HG02588 (cell line): ENCODE measurements at regions not wholly inside any gene's neighbourhood (a gene's known extent, or its start where the extent isn't known, plus 50 kb on each side); places are given as distances from the start of the nearest gene placed in this dataset.

Experiments used
- ATAC-seq: cut with Tn5 transposase; IDR thresholded peaks from one replicate; pipeline ENCODE4 v1.9.1; 2021; ENCODE audit warnings: mild to moderate bottlenecking, moderate library complexity; ENCODE audit not compliant: unreplicated experiment

DNA sequence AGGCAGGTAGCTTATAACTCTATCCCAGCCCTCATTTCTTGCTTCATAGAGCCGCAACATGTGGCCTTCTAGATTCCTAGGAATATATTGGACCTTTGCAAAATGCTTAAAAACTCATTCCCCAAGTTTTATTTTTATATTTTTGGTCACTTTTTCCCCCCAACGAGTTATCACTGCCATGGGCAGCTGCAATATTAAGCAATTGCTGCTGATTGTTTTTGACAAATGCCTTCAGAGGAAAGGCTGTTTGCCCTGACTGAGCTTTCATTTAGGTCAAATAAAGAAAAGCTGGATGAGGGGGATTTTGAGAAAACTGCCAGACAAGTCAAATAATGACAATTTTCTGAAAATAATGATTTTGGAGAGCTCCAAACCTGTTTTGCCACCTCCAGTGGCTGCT, 976.9 kb upstream of the MBL2 start:
- no peak for ATAC-seq

DNA sequence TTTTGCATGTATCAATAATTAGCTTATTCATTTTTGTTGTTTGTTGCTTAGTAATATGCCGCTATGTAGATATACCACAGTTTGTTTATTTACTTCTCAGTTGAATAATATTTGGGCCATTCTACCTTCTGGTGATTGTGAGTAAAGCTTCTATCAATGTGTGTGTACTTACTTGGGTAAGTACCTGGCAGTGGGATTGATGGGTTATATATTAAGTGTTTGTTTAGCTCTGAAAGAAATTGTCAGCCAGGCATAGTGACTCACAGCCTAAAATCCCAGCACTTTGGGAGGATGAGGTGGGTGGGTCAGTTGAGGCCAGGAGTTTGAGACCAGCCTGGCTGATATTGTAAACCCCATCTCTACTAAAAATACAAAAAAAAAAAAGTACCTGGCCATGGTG, 975.7 kb upstream of the MBL2 start:
- no peak for ATAC-seq

DNA sequence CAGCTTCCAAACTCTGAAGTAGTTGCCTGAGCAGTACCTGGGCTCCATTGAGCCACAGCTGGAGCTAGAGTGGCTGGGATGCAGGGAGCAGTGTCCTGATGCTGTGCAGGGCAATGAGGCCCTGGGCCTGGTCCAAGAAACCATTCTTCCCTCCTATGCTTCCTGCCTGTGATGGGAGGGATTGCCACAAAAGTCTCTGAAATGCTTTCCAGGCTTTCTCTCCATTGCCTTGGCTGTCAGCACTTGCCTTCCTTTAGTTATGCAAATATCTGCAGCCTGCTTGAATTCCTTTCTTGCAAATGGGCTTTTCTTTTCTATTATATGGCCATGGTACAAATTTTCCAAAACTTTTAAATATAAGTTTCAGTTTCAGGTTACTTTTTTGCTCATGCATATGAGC, 972.2 kb upstream of the MBL2 start:
- no peak for ATAC-seq

DNA sequence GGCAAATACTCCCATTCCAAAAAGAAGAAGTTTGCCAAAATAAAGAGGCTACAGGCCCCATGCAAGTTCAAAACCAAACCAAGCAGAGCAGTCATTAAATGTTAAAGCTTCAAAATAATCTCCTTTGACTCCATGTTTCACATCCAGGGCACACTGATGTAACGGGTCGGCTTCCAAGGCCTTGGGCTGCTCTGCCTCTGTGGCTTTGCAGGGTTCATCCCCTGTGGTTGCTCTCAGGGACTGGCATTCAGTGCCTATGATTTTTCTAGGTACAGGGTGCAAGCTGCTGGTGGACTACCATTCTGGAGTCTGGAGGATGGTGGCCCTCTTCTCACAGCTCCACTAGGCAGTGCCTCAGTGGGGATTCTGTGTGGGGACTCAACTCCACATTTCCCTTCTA, 971.6 kb upstream of the MBL2 start:
- no peak for ATAC-seq

DNA sequence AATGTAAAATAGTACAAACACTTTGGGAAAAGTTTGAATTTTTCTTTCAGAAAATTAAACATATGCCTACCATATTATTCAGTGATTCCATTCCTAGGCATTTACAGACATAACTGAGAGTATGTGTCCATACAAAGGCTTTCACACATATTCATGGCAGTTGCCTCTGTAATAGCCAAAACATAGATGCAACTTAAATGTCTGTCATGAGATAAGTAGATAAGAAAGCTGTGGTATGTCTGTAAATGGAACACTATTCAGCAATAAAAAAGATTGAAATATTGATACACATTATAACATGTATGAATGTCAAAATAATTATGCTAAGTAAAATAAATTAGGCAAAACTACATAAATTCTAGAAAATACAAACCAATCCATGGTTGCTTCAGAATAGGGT, 964.5 kb upstream of the MBL2 start:
- ATAC-seq = no peak

DNA sequence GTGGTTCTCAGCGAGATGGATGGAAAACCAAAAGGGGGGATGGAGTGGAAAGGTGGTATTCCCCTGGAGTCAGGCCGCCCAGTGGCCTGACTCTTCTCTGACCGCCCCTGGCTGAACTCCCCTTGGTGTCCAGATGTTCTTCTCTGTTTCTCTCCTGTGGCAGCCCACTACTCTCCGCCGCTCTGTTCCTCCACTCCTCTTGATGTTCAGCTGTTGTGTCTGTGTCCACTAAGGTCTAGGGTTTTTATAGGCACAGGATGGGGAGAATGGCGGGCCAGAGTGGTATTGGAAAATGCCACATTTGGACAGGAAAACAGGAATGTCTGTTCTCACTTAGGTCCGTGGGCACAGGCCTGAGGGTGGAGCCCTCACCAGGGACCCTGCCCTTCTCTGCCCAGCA, 954.3 kb upstream of the MBL2 start:
- ATAC-seq = no peak

DNA sequence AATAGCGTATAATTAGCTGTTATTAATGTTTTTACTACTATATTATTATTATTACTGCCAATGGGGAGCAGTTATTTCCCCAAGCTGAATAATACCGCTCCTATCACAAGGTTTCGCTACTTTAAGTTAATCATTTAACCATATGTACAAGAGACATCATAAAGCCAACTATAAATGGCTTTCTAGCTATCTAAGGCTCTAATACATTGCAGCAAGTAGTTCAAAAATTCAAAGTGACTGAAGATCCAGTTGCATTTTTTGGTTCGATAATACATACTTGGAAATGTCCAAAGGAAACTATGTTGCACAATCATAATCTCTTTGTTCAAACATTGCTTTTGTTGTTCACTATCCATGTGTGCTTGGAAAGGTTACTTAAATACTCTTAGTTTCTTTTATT, 952.0 kb upstream of the MBL2 start:
- no peak for ATAC-seq

DNA sequence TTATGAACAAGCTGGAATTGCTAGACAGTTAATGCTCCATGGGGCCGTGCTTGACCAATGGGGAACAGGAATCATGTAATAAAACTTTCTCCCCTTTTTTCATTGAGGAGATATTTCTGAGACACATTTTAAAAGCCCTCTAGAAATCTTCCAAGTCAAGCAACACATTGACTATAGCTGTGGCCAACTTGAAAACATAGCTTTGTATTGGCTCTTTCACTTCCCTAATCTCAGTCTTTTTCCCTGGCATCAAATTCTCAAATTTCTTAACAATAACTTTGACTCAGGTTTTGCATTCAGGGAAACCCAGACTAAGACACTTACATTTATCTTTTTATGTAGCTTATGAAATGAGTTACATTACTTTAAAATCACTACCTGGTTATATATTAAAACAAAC, 947.1 kb upstream of the MBL2 start:
- no peak for ATAC-seq

DNA sequence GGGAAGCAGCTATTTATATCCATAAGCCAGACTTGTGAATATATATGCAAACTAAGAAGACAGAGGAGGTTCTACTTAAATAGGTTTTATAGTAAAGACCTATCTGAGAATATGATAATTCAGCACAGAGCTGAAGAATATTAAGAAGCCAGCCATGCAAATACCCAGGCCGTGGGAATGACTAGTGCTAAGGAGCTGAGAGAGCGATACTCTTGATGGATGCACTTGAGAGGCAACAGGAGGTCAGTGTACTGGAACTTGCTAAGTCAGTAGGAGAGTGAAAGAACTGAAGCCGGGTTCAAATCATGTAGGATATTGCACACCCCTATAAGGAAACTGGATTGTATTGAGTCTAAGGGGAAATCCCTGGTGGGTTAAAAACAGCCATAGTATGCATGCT, 943.6 kb upstream of the MBL2 start:
- no peak for ATAC-seq

DNA sequence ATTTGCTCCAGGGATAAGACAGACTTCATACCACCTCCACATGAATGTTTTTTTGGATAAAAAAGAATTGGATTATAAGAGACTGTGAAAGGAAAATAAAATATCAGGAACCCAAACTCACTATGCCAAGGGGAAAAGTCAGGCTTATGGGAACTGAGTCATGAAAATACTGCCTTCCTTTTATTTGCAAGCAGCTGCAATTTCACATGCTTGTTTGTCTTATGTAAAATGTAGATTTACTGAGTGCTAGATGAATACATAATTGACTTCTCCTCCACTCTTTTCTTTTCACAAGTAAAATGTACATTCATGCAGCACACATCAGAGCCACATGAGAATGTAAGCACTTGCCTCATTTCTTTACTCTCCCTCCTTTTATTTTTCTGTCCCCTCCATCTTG, 940.8 kb upstream of the MBL2 start:
- ATAC-seq = no peak

DNA sequence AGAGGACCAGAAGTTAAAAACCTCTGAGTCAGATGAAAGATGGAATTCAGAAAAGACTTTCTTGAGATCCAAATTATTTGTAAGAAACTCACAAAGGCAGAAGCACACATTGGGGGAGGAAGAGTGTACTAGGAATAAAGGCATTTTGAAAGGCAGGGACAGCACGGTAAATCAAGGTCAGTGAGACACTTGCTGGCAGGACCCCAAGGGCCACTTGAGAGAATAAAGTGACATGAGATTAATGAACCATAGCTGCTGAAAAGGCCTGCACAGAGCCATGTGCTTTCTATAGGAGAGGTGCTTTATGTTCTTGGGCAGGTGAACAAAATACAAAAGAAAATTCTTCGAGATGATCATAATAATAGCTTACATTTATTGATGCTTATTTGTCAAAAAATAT, 929.9 kb upstream of the MBL2 start:
- ATAC-seq = no peak

DNA sequence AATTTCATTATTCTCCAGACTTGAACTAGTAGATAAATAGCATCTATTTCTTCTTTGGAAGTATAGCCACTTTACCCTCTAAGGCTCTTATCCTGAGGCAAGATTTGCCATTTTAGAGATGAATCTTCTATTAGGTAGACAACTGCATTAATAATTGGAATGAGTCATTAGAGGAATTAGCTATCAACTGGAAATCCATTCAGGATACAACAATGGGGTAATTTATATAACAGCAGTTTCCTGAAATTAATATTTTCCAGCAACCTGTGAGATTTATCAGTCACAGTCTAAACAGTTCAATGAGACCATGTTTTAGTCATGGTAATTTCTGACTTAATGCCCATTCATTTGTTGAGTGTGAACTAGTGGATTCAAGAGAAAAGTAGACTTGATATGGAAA, 928.6 kb upstream of the MBL2 start:
- ATAC-seq = no peak

DNA sequence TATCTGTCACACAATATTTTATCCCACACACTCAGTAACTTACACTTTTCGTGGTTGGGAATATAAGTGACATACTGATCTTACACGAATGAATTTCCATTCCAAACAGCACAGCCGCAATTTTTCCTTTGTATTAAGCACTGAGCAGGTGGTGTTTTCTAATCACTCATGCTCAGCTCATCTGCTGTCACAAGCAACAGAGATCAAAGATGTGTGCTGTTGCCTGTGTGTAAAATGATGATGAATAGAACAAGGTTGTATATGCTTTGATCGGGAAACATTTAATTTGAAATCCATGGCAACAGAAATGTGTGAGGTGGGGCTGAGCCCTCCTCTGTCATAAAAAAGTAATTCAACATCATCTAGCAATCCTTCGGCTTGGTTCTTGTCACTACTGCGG, 927.7 kb upstream of the MBL2 start:
- ATAC-seq = no peak

DNA sequence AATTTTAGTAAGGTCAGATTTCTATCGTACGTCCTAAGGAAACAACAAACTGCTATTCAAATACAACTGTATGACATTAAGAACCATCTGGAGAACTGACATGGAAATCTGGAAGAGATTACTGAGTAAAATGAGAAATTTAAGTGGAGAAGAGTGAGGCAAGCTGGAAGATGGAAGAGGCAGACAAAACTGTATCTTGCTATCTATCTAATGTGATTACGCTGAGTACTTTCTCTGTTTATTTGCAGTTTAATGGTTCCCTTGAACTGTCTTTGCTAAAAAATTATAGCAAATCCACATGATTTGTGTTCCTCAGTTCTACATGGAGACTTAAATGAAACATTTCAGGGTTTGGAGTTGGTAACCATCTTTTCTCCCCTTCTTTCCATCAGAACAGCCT, 927.1 kb upstream of the MBL2 start:
- ATAC-seq = no peak

DNA sequence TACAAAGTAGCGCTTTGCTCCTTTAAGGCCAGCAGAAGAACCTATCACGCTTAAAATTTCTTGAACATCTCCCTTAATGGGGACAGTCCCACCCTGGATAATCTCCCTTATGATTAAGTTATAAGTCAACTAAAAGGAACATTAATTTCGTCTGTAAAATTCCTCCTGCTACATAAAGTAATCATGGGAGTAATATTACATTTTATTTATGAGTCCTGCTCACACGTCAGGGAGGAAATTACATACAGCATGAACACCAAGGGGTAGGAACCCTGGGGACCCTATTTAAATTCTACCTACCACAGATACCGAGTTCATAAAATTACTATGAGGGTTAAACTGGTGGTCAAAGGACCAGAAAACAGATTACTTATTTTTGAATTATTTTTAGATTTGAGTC, 926.6 kb upstream of the MBL2 start:
- ATAC-seq = no peak

DNA sequence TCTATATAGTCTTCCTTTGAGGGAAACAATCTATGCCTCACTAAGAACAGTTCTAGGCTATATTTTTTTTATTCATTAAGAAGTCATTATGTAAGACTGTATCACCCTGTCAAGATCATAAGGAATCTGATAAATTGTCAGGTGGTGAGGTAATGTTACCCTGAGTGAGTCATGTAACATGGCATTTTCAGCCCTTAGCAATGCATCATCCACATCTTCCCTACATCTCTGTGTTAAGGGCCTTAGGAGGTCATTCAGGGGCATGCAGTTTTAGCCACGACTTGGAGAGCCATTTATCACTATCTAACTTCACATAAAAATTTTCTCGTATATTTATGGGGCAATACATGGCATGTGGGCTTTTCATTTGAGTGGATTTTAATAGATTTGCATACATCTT, 924.5 kb upstream of the MBL2 start:
- no peak for ATAC-seq

DNA sequence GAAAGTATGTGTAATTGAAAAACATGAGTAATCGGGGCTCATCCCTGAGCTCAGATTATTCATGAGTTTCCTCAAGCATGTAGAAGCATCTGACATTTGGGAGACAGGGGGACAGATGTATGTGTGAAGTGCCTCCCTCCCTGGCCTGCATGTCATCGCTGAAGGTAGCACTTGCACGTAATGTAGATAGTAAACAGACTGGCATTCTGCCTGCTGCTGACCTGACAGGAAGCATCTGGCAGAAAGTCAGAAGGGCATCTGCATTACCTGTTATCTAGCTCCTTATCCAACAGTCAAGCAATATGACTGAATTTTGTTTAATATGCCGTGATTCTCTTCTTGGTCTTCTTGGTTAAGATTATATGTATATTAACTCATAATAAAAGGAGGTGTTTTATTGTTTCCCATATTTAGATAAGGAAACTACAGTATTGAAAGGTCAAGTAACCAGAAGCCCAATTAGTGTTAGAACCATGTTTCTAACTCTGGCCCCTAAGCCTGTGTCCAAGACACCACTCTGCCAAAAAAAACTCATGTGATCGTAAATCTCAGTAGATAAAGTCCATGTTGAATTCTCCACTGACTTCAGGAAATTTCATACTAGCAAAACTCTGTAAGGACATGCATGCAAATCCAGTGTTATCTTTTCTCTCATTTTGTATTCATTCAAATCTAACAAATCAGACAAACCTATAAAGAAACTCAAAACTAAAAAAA, 918.1 kb upstream of the MBL2 start:
- no peak for ATAC-seq

DNA sequence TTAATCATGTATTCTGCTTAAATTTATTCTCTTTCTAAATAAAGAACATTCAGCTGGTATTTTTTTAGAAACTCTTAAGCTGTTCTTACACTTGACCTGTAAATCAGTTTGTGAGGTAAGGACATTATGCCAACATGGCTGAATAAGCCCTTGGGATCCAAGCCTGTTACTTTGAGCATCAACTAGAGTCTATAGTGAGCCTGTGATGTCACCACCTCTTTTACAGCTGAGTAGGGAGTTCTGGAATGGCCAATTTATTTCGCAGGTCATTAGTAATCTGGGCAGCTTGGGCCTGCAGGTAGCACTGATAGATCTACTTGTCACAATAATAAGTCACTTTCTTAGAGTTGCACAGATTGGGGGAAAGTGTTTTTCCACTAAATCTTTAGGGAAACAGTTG, 915.2 kb upstream of the MBL2 start:
- no peak for ATAC-seq

DNA sequence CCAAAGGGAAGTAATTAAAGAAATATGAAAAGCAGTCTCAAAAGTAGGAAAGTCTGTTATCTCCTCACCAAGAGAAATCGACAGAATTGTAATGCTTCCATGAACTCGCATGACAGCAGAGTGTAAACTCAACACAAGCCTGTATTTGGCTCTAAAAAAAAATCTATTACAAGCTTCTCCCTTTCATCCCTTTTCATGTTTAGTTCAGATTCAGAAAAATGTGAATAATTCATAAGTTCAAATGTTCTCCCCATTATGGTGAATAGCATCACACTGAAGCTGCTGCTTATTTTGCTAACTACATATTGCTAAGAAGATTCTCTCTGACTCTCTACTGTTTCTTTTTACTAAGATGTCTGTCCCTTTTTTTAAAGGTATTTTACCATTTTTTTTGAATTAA, 910.3 kb upstream of the MBL2 start:
- no peak for ATAC-seq

DNA sequence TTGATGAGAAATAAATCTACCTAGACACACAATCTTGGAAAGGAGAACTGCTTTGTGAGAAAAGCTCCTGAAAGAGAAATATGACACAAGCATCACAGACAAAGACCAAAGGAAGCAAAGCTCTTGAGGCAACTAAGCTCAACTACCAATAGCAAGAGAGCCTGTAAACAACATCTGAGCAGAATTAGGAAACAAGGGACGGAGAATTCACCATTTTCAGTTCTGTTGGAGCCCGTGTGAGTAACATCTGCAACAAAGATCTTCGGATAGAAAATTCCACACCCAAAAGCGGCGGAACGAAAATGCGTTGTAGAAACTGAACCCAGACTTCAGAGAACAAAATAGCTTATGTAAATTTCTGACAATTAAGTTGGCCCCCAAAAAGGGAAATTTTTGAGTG, 909.9 kb upstream of the MBL2 start:
- no peak for ATAC-seq

DNA sequence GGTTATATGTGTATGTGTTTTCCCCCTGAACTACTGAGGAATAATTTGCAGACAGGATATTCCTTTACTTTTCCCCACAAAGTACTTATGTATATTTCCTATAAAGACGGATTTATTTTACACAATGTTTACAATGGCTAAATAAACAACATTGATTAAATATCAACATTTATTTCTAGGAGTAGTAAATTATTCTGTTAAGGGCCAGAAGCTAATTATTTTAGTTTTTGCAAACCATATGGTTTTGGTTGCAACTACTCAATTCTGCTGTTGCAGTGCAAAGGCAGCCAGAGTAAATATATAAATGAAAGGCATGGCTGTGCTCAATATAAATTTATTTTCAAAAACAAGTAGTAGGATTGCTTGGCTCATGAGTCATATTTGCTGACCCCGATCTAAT, 907.1 kb upstream of the MBL2 start:
- no peak for ATAC-seq

DNA sequence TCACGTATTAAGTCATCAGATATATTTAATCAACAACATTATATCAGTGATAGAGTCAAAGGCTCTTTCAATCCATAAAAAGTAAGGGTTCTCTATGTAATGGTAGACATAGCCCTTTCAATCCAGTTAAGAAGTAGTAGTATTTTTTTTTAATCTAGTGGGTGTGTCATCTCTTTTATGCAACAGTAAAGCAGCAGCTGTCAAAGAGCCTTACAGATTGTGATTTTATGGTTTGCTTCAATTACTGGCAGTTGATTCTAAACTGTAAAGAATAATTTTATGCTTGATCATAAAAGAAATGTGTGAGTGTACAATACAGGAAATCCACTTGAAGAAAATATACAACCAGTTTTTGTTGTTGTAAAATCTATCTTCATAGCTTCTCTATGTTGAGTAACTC, 902.6 kb upstream of the MBL2 start:
- no peak for ATAC-seq

DNA sequence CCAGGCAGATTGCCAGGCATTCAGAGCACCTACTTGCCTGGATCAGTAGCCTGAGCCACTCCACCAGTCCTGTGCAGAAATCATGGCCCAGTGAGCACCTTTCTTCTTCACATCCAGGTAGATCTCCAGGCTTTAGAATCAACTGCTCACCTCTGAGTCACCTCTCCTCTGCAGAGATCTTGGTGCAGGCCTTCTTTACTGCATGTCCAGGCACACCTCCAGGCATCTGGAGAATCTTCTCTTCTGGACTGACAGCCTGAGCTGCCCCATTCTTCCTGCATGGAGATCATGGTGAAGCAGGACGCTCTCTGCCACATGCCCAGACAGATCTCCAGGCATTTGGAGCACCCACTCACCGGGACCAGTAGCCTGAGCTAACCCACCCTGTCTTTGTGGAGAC, 894.5 kb upstream of the MBL2 start:
- no peak for ATAC-seq
